WERI-Rb-1 (cell line): ENCODE measurements at regions not wholly inside any gene's neighbourhood (a gene's known extent, or its start where the extent isn't known, plus 50 kb on each side); places are given as distances from the start of the nearest gene placed in this dataset.

Source experiments
- DNase-seq: peaks from one replicate; pipeline ENCODE4 v3.0.0-alpha.2; 2020
- H3K27ac ChIP-seq: fragments of 250-450 bp; sonication (Bioruptor Pico); 2 replicates; pipeline ENCODE4 v1.5.1; 2020; ENCODE audit warnings: mild to moderate bottlenecking, moderate library complexity
- H3K27me3 ChIP-seq: fragments of 250-450 bp; sonication (Bioruptor Pico); 2 replicates; pipeline ENCODE4 v1.5.1; 2021; ENCODE audit warnings: mild to moderate bottlenecking, low read depth, moderate library complexity; ENCODE audit not compliant: insufficient read depth, severe bottlenecking
- H3K36me3 ChIP-seq: fragments of 250-450 bp; sonication (Bioruptor Pico); 2 replicates; pipeline ENCODE4 v1.5.1; 2020; ENCODE audit warnings: mild to moderate bottlenecking, moderate library complexity
- H3K4me3 ChIP-seq: 2 replicates; pipeline ENCODE4 v1.5.1; 2011; ENCODE audit warnings: low read depth, mild to moderate bottlenecking, control low read depth, low read length
- H3K9me3 ChIP-seq: fragments of 250-450 bp; sonication (Bioruptor Pico); 2 replicates; pipeline ENCODE4 v1.5.1; 2021; ENCODE audit warnings: mild to moderate bottlenecking, moderate library complexity; ENCODE audit not compliant: severe bottlenecking
- CTCF ChIP-seq: IDR thresholded peaks from 2 replicates; pipeline ENCODE4 v1.5.1; 2011; ENCODE audit warnings: low read depth, mild to moderate bottlenecking, control low read depth, inconsistent platforms, low read length

GRCh38 chr12:65602610-65603295 lies 221.5 kb upstream of the HMGA2 start:
- Histone ChIP-seq H3K27ac (no peak overlapping the region), H3K4me3 (no peak overlapping the region), H3K27me3 (no peaks in the 10 kb centered on the region), H3K36me3 (no peaks in the 10 kb centered on the region), H3K9me3 (no peaks in the 10 kb centered on the region)
- TF ChIP-seq CTCF, result peak; percentile 47
- DNase-seq, result peak; percentile 68

GRCh38 chr12:65603438-65604351 lies 220.6 kb upstream of the HMGA2 start:
- Histone ChIP-seq H3K27ac (no peak overlapping the region), H3K9me3 (no peaks in the 10 kb centered on the region), H3K36me3 (no peaks in the 10 kb centered on the region), H3K4me3 (no peak overlapping the region), H3K27me3 (no peaks in the 10 kb centered on the region)
- TF ChIP-seq CTCF, result no peak
- no peak for DNase-seq

- H3K27ac ChIP-seq, result no peak overlapping the region
- no peak overlapping the region for H3K4me3 ChIP-seq
- no peaks in the 10 kb centered on the region for H3K9me3 ChIP-seq
- H3K36me3 ChIP-seq, result no peaks in the 10 kb centered on the region
- no peaks in the 10 kb centered on the region for H3K27me3 ChIP-seq
- TF ChIP-seq CTCF, result no peak
- DNase-seq, result no peak
Observed at GRCh38 chr12:65605019-65605418, 219.3 kb upstream of the HMGA2 start.

GRCh38 chr12:65606008-65606766 lies 218.1 kb upstream of the HMGA2 start:
- H3K27me3 ChIP-seq, result no peaks in the 10 kb centered on the region
- no peak overlapping the region for H3K4me3 ChIP-seq
- H3K27ac ChIP-seq, result no peak overlapping the region
- H3K36me3 ChIP-seq, result no peaks in the 10 kb centered on the region
- no peak for DNase-seq
- TF ChIP-seq CTCF, result no peak
- H3K9me3 ChIP-seq, result no peaks in the 10 kb centered on the region

- Histone ChIP-seq H3K9me3 (no peaks in the 10 kb centered on the region), H3K27ac (no peak overlapping the region), H3K36me3 (no peaks in the 10 kb centered on the region), H3K27me3 (no peaks in the 10 kb centered on the region), H3K4me3 (no peak overlapping the region)
- no peak for DNase-seq
- TF ChIP-seq CTCF, result no peak
Observed at GRCh38 chr12:65607401-65607841, 216.9 kb upstream of the HMGA2 start.
